NB4 (cell line): ENCODE measurements at regions not wholly inside any gene's neighbourhood (a gene's known extent, or its start where the extent isn't known, plus 50 kb on each side); places are given as distances from the start of the nearest gene placed in this dataset.

Experiments
- CTCF ChIP-seq: IDR thresholded peaks from one replicate; pipeline ENCODE4 v1.5.1; 2012; ENCODE audit warnings: low read depth, low read length
- MAX ChIP-seq: IDR thresholded peaks from 2 replicates; pipeline ENCODE4 v1.6.1; 2011; ENCODE audit warnings: low read depth, low read length
- POLR2A ChIP-seq: IDR thresholded peaks from 2 replicates; pipeline ENCODE4 v1.6.1; 2011; ENCODE audit warnings: mild to moderate bottlenecking; ENCODE audit not compliant: insufficient read length; ENCODE audit errors: extremely low read depth

DNA sequence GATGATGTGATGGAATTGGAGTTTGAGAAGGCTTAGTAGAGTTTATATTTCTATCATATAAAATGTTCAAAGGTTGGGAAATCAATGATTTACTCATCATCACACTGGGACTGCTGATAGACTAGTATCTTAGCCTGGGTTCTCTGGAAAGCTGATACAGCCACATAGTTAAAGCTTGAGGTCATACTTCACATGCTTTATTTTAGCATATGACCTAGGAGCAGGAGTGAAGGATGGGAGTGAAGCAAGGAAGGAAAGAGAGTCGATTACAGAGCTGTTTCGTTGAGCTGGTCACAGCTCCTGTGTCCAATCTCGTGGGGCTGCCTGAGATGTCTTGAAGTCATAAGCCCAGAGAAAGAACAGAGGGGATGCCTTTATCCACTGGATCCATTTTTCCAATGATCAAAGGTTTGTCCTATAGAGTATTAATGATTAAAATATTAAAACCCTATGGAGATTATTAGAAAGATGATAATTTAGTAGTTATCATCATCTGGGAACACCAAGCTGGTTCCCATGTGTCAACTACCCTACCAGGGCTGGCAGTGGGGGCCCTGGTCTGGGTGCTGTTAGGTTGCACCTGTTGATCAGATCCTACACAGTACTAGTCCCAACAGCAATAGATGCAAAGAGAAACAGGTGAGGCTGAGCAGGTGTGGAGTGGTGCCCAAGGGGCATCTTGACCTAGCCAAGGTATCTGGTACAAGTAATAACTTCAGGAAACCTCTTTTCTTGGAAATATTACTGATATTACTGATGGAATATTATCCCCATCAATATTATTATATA is 77.8 kb downstream of the BAMBI start:
- TF ChIP-seq CTCF: no peak
- no peak for TF ChIP-seq POLR2A
- no peak for TF ChIP-seq MAX
